ENCODE measurements at regions not wholly inside any gene's neighbourhood (a gene's known extent, or its start where the extent isn't known, plus 50 kb on each side); places are given as distances from the start of the nearest gene placed in this dataset.

- DNase-seq (ENCODE audit: low read depth, low spot score), result no peak
- Histone ChIP-seq H3K9me3 (ENCODE audit: low read depth, low read length) (no peaks in the 10 kb centered on the region), H3K36me3 (ENCODE audit: insufficient read depth, low read length) (no peaks in the 10 kb centered on the region), H3K9ac (ENCODE audit: insufficient read length) (no peak overlapping the region), H3K4me3 (no peak overlapping the region), H3K27ac (no peak overlapping the region)
- TF ChIP-seq POLR2AphosphoS5 (IDR thresholded peaks at IDR 0.05; ENCODE audit: borderline replicate concordance, low read depth, low read length), result no peak
- TF ChIP-seq EZH2 (IDR thresholded peaks at IDR 0.05), result no peak
- TF ChIP-seq FOXP2 (optimal IDR thresholded peaks at IDR 0.05; ENCODE audit: control extremely low read depth, extremely low read length, insufficient read depth), result no peak
Observed at GRCh38 chr14:85085981-85086380, 444.0 kb upstream of the FLRT2 start.

GRCh38 chr14:85087201-85087600, 442.7 kb upstream of the FLRT2 start:
- no peak for TF ChIP-seq EZH2 (IDR thresholded peaks at IDR 0.05)
- TF ChIP-seq POLR2AphosphoS5 (IDR thresholded peaks at IDR 0.05; ENCODE audit: borderline replicate concordance, low read depth, low read length), result no peak
- no peak for TF ChIP-seq FOXP2 (optimal IDR thresholded peaks at IDR 0.05; ENCODE audit: control extremely low read depth, extremely low read length, insufficient read depth)
- DNase-seq (ENCODE audit: low read depth, low spot score), result no peak
- no peak overlapping the region for H3K4me3 ChIP-seq
- H3K9ac ChIP-seq (ENCODE audit: insufficient read length), result no peak overlapping the region
- no peaks in the 10 kb centered on the region for H3K9me3 ChIP-seq (ENCODE audit: low read depth, low read length)
- H3K36me3 ChIP-seq (ENCODE audit: insufficient read depth, low read length), result no peaks in the 10 kb centered on the region
- H3K27ac ChIP-seq, result no peak overlapping the region

GRCh38 chr14:85088192-85088591, 441.8 kb upstream of the FLRT2 start:
- H3K9ac ChIP-seq (ENCODE audit: insufficient read length), result no peak overlapping the region
- H3K9me3 ChIP-seq (ENCODE audit: low read depth, low read length), result no peaks in the 10 kb centered on the region
- no peak for DNase-seq (ENCODE audit: low read depth, low spot score)
- H3K36me3 ChIP-seq (ENCODE audit: insufficient read depth, low read length), result no peaks in the 10 kb centered on the region
- no peak overlapping the region for H3K27ac ChIP-seq
- H3K4me3 ChIP-seq, result no peak overlapping the region
- TF ChIP-seq POLR2AphosphoS5 (IDR thresholded peaks at IDR 0.05; ENCODE audit: borderline replicate concordance, low read depth, low read length) (no peak), FOXP2 (optimal IDR thresholded peaks at IDR 0.05; ENCODE audit: control extremely low read depth, extremely low read length, insufficient read depth) (no peak), EZH2 (IDR thresholded peaks at IDR 0.05) (no peak)

- H3K4me3 ChIP-seq, result no peak overlapping the region
- no peaks in the 10 kb centered on the region for H3K9me3 ChIP-seq (ENCODE audit: low read depth, low read length)
- no peaks in the 10 kb centered on the region for H3K36me3 ChIP-seq (ENCODE audit: insufficient read depth, low read length)
- DNase-seq (ENCODE audit: low read depth, low spot score), result no peak
- H3K27ac ChIP-seq, result no peak overlapping the region
- TF ChIP-seq EZH2 (IDR thresholded peaks at IDR 0.05), result no peak
- no peak for TF ChIP-seq FOXP2 (optimal IDR thresholded peaks at IDR 0.05; ENCODE audit: control extremely low read depth, extremely low read length, insufficient read depth)
- no peak for TF ChIP-seq POLR2AphosphoS5 (IDR thresholded peaks at IDR 0.05; ENCODE audit: borderline replicate concordance, low read depth, low read length)
- H3K9ac ChIP-seq (ENCODE audit: insufficient read length), result no peak overlapping the region
Observed at GRCh38 chr14:85090681-85091080, 439.3 kb upstream of the FLRT2 start.

GRCh38 chr14:85093631-85094330, 436.2 kb upstream of the FLRT2 start:
- Histone ChIP-seq H3K36me3 (ENCODE audit: insufficient read depth, low read length) (no peaks in the 10 kb centered on the region), H3K27ac (no peak overlapping the region), H3K4me3 (no peak overlapping the region), H3K9me3 (ENCODE audit: low read depth, low read length) (no peaks in the 10 kb centered on the region), H3K9ac (ENCODE audit: insufficient read length) (no peak overlapping the region)
- TF ChIP-seq EZH2 (IDR thresholded peaks at IDR 0.05), result no peak
- DNase-seq (ENCODE audit: low read depth, low spot score), result no peak

GRCh38 chr14:85102591-85102990, 427.4 kb upstream of the FLRT2 start:
- Histone ChIP-seq H3K27ac (no peak overlapping the region), H3K9me3 (ENCODE audit: low read depth, low read length) (no peaks in the 10 kb centered on the region), H3K36me3 (ENCODE audit: insufficient read depth, low read length) (no peaks in the 10 kb centered on the region), H3K4me3 (no peak overlapping the region), H3K9ac (ENCODE audit: insufficient read length) (no peak overlapping the region)
- DNase-seq (ENCODE audit: low read depth, low spot score), result no peak
- TF ChIP-seq POLR2AphosphoS5 (IDR thresholded peaks at IDR 0.05; ENCODE audit: borderline replicate concordance, low read depth, low read length) (no peak), FOXP2 (optimal IDR thresholded peaks at IDR 0.05; ENCODE audit: control extremely low read depth, extremely low read length, insufficient read depth) (no peak), EZH2 (IDR thresholded peaks at IDR 0.05) (no peak)

- TF ChIP-seq FOXP2 (optimal IDR thresholded peaks at IDR 0.05; ENCODE audit: control extremely low read depth, extremely low read length, insufficient read depth) (no peak), EZH2 (IDR thresholded peaks at IDR 0.05) (no peak), POLR2AphosphoS5 (IDR thresholded peaks at IDR 0.05; ENCODE audit: borderline replicate concordance, low read depth, low read length) (no peak)
- no peaks in the 10 kb centered on the region for H3K36me3 ChIP-seq (ENCODE audit: insufficient read depth, low read length)
- no peak overlapping the region for H3K9ac ChIP-seq (ENCODE audit: insufficient read length)
- DNase-seq (ENCODE audit: low read depth, low spot score), result no peak
- no peaks in the 10 kb centered on the region for H3K9me3 ChIP-seq (ENCODE audit: low read depth, low read length)
- no peak overlapping the region for H3K4me3 ChIP-seq
- H3K27ac ChIP-seq, result no peak overlapping the region
Observed at GRCh38 chr14:85106506-85106905, 423.4 kb upstream of the FLRT2 start.

- Histone ChIP-seq H3K27ac (no peak overlapping the region), H3K9me3 (ENCODE audit: low read depth, low read length) (no peaks in the 10 kb centered on the region), H3K9ac (ENCODE audit: insufficient read length) (no peak overlapping the region), H3K36me3 (ENCODE audit: insufficient read depth, low read length) (no peaks in the 10 kb centered on the region), H3K4me3 (no peak overlapping the region)
- DNase-seq (ENCODE audit: low read depth, low spot score), result no peak
- TF ChIP-seq EZH2 (IDR thresholded peaks at IDR 0.05), result no peak
- no peak for TF ChIP-seq POLR2AphosphoS5 (IDR thresholded peaks at IDR 0.05; ENCODE audit: borderline replicate concordance, low read depth, low read length)
- TF ChIP-seq FOXP2 (optimal IDR thresholded peaks at IDR 0.05; ENCODE audit: control extremely low read depth, extremely low read length, insufficient read depth), result no peak
Observed at GRCh38 chr14:85112762-85113161, 417.2 kb upstream of the FLRT2 start.

- DNase-seq (ENCODE audit: low read depth, low spot score), result no peak
- no peaks in the 10 kb centered on the region for H3K36me3 ChIP-seq (ENCODE audit: insufficient read depth, low read length)
- no peak overlapping the region for H3K9ac ChIP-seq (ENCODE audit: insufficient read length)
- H3K27ac ChIP-seq, result no peak overlapping the region
- H3K4me3 ChIP-seq, result no peak overlapping the region
- H3K9me3 ChIP-seq (ENCODE audit: low read depth, low read length), result no peaks in the 10 kb centered on the region
- TF ChIP-seq EZH2 (IDR thresholded peaks at IDR 0.05) (no peak), POLR2AphosphoS5 (IDR thresholded peaks at IDR 0.05; ENCODE audit: borderline replicate concordance, low read depth, low read length) (no peak), FOXP2 (optimal IDR thresholded peaks at IDR 0.05; ENCODE audit: control extremely low read depth, extremely low read length, insufficient read depth) (no peak)
Observed at GRCh38 chr14:85115921-85116320, 414.0 kb upstream of the FLRT2 start.
